DND-41 (cell line): ENCODE measurements at regions not wholly inside any gene's neighbourhood (a gene's known extent, or its start where the extent isn't known, plus 50 kb on each side); places are given as distances from the start of the nearest gene placed in this dataset.

ENCODE experiments used
- ATAC-seq: fragments of 200-7000 bp; cut with Tn5 transposase; 3 replicates; pipeline ENCODE4 v1.9.1; 2021; ENCODE audit warnings: low read depth; ENCODE audit not compliant: insufficient read depth
- DNase-seq: peaks from one replicate; pipeline ENCODE4 v3.0.0-alpha.2; 2020
- H2AFZ ChIP-seq: 2 replicates; pipeline ENCODE4 v1.6.0; 2012; ENCODE audit warnings: low read depth, low read length
- H3K27ac ChIP-seq: 2 replicates; pipeline ENCODE4 v1.5.1; 2012; ENCODE audit warnings: low read length, inconsistent platforms
- H3K27me3 ChIP-seq: fragments of 200-600 bp; sonication (generic); 2 replicates; pipeline ENCODE4 v1.6.0; 2012; ENCODE audit warnings: low read length, mild to moderate bottlenecking, inconsistent platforms; ENCODE audit not compliant: insufficient read depth, poor library complexity
- H3K36me3 ChIP-seq: 2 replicates; pipeline ENCODE4 v1.5.1; 2012; ENCODE audit warnings: low read length, inconsistent platforms; ENCODE audit not compliant: insufficient read depth
- H3K4me1 ChIP-seq: 2 replicates; pipeline ENCODE4 v1.5.1; 2012; ENCODE audit warnings: mild to moderate bottlenecking, low read length; ENCODE audit not compliant: insufficient read depth
- H3K4me2 ChIP-seq: 2 replicates; pipeline ENCODE4 v1.6.0; 2012; ENCODE audit warnings: mild to moderate bottlenecking, moderate library complexity, low read length, inconsistent platforms; ENCODE audit not compliant: insufficient read depth
- H3K4me3 ChIP-seq, 2 experiments: fragments of 200-600 bp in 1 of 2; shearing (Covaris generic) in 1 of 2; 2 replicates each; pipeline ENCODE4 v1.5.1; 2012 to 2016; ENCODE audit warnings: inconsistent platforms in 2 of 2, low read length in 2 of 2, mild to moderate bottlenecking in 2 of 2, low read depth in 1 of 2, moderate library complexity in 1 of 2
- H3K79me2 ChIP-seq: 2 replicates; pipeline ENCODE4 v1.6.0; 2012; ENCODE audit warnings: low read length, inconsistent platforms; ENCODE audit not compliant: insufficient read depth
- H3K9ac ChIP-seq: 2 replicates; pipeline ENCODE4 v1.6.0; 2012; ENCODE audit warnings: low read depth, mild to moderate bottlenecking, inconsistent platforms, low read length, moderate library complexity
- H3K9me3 ChIP-seq: 2 replicates; pipeline ENCODE4 v1.5.1; 2012; ENCODE audit warnings: low read length, moderate library complexity, mild to moderate bottlenecking, inconsistent platforms; ENCODE audit not compliant: insufficient read depth, severe bottlenecking
- H4K20me1 ChIP-seq: 2 replicates; pipeline ENCODE4 v1.6.0; 2012; ENCODE audit warnings: low read length; ENCODE audit not compliant: insufficient read depth
- CTCF ChIP-seq: IDR thresholded peaks from 2 replicates; pipeline ENCODE4 v1.5.1; 2012; ENCODE audit warnings: borderline replicate concordance, low read length, moderate library complexity, mild to moderate bottlenecking; ENCODE audit not compliant: poor library complexity, severe bottlenecking; ENCODE audit errors: extremely low read depth
- EZH2 ChIP-seq: IDR thresholded peaks from 3 replicates; pipeline ENCODE4 v1.6.1; 2012; ENCODE audit warnings: borderline replicate concordance, low read depth, mild to moderate bottlenecking, moderate library complexity, low read length, inconsistent platforms; ENCODE audit not compliant: severe bottlenecking

DNA sequence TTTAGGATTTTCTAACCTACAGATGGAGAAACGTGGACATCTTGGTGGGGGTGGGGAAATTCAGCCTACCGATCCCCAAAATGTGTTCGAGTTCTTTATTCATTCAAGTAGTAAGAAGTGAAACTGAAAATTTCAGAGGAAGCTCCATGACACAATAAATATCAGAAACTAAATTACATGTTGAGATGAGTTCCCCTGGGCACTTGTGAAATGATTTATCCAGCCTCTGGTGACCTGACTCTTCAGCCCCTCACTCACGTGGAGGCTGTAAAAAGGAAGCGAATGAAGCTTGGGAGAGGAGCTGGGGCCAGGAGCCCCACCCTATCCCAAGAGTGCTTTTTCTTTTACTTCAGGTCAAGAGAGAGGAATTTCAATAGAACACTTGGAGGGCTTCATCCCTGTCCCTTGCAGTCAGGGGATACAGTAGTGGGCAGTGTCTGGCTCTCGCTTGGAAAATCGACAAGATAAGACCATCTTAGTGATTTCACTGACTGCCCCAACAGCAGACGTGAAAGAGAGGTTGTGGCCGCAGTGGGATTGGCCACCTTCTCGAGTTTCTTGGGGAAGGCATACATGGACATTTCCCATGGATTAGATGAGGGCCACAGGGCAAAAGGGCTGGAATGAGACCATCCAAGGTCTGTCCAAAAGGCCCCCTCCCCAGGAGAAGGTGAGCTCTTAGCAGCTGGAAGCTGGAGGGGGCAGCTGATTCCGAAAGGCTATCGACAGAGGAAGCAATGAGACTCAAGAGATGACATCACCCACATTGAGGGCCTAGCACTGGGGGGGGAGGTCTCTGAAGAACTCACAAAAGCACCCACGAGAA is 76.8 kb upstream of the SH3PXD2B start:
- Histone ChIP-seq H3K4me2 (no peak overlapping the region), H3K9me3 (no peaks in the 10 kb centered on the region), H4K20me1 (no peaks in the 10 kb centered on the region), H2AFZ (no peak overlapping the region), H3K79me2 (no peaks in the 10 kb centered on the region), H3K4me1 (no peaks in the 10 kb centered on the region), H3K4me3 (no peak overlapping the region), H3K36me3 (no peaks in the 10 kb centered on the region), H3K27ac (no peak overlapping the region), H3K9ac (no peak overlapping the region), H3K27me3 (peaks cover 20% of the 10 kb centered on the region)
- DNase-seq (no peak), ATAC-seq (no peak)
- TF ChIP-seq CTCF: no peak
- TF ChIP-seq EZH2: no peak

DNA sequence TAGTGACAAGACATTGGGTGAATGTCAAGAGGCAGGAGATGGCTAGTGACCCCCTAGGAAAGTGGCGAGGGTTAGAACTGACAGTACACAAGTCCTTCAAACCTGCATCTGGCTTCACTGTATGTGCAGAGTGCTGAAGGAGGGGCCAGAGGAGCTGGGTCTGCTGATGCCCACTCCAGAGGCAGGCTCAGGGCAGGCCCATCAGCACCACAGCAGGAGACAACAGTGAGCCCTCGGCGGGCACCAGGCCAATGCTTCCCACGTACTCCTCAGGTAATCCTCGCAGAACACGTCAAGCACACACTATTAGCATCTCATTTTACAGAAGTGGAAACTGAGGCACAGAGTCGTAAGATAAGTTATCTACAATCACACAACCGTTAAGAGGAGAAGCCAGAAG is 76.1 kb upstream of the SH3PXD2B start:
- no peak overlapping the region for H2AFZ ChIP-seq
- no peak for ATAC-seq
- H3K4me3 ChIP-seq: no peak overlapping the region
- H3K9me3 ChIP-seq: no peaks in the 10 kb centered on the region
- no peaks in the 10 kb centered on the region for H3K79me2 ChIP-seq
- no peaks in the 10 kb centered on the region for H3K4me1 ChIP-seq
- no peak for DNase-seq
- H3K27me3 ChIP-seq: peaks cover 20% of the 10 kb centered on the region
- H3K4me2 ChIP-seq: no peak overlapping the region
- no peaks in the 10 kb centered on the region for H3K36me3 ChIP-seq
- TF ChIP-seq EZH2 (no peak), CTCF (no peak)
- H4K20me1 ChIP-seq: no peaks in the 10 kb centered on the region
- no peak overlapping the region for H3K9ac ChIP-seq
- no peak overlapping the region for H3K27ac ChIP-seq

GRCh38 chr5:172529896-172530295 is 75.6 kb upstream of the SH3PXD2B start:
- H3K79me2 ChIP-seq: no peaks in the 10 kb centered on the region
- H3K27me3 ChIP-seq: peaks cover 20% of the 10 kb centered on the region
- TF ChIP-seq CTCF: no peak
- no peak for TF ChIP-seq EZH2
- no peaks in the 10 kb centered on the region for H3K4me1 ChIP-seq
- H3K9me3 ChIP-seq: no peaks in the 10 kb centered on the region
- H3K27ac ChIP-seq: no peak overlapping the region
- H4K20me1 ChIP-seq: no peaks in the 10 kb centered on the region
- H2AFZ ChIP-seq: no peak overlapping the region
- H3K4me3 ChIP-seq: no peak overlapping the region
- no peaks in the 10 kb centered on the region for H3K36me3 ChIP-seq
- DNase-seq (no peak), ATAC-seq (no peak)
- H3K4me2 ChIP-seq: no peak overlapping the region
- H3K9ac ChIP-seq: no peak overlapping the region
